Endothelial cell of umbilical vein (primary cell): ENCODE measurements at regions not wholly inside any gene's neighbourhood (a gene's known extent, or its start where the extent isn't known, plus 50 kb on each side); places are given as distances from the start of the nearest gene placed in this dataset.

Experiments used
- EZH2 ChIP-seq: IDR thresholded peaks from 2 replicates; pipeline ENCODE4 v1.6.1; 2012; ENCODE audit warnings: borderline replicate concordance, low read depth, mild to moderate bottlenecking, moderate library complexity, low read length, inconsistent platforms; ENCODE audit not compliant: severe bottlenecking
- FOS ChIP-seq: IDR thresholded peaks from 2 replicates; pipeline ENCODE4 v1.6.1; 2011; ENCODE audit warnings: mild to moderate bottlenecking, low read length, moderate library complexity, borderline replicate concordance; ENCODE audit not compliant: insufficient read depth
- GATA2 ChIP-seq: IDR thresholded peaks from 2 replicates; pipeline ENCODE4 v1.7.0; 2011; ENCODE audit warnings: low read depth, mild to moderate bottlenecking, moderate library complexity, mixed read lengths, low read length; ENCODE audit not compliant: insufficient read length, insufficient read depth
- JUN ChIP-seq: IDR thresholded peaks from 2 replicates; pipeline ENCODE4 v1.6.1; 2011; ENCODE audit warnings: borderline replicate concordance, low read depth; ENCODE audit not compliant: insufficient read length, insufficient read depth
- MYC ChIP-seq: IDR thresholded peaks from one replicate; pipeline ENCODE4 v1.6.1; 2011; ENCODE audit warnings: mild to moderate bottlenecking, low read depth, low read length
- POLR2A ChIP-seq: IDR thresholded peaks from 2 replicates; pipeline ENCODE4 v1.6.1; 2012; ENCODE audit warnings: low read depth, mild to moderate bottlenecking, control low read depth, low read length
- POLR2AphosphoS5 ChIP-seq: IDR thresholded peaks from 2 replicates; pipeline ENCODE4 v1.6.1; 2012; ENCODE audit warnings: low read depth, mild to moderate bottlenecking, control low read depth, low read length, moderate library complexity; ENCODE audit not compliant: insufficient read depth
- TF ChIP-seq, protein P1 (sequence below), 2 donors: IDR thresholded peaks; 1 replicate in 1 of 2; 2 replicates in 1 of 2; pipeline ENCODE4 v1.5.1; 2011; ENCODE audit warnings: low read length in 2 of 2, mild to moderate bottlenecking in 2 of 2, moderate library complexity in 2 of 2, control low read depth in 1 of 2, inconsistent platforms in 1 of 2, low read depth in 1 of 2; ENCODE audit not compliant: insufficient read depth in 1 of 2; ENCODE audit errors: extremely low read depth in 1 of 2
- TF ChIP-seq, protein P2 (sequence below): IDR thresholded peaks from 2 replicates; pipeline ENCODE4 v1.6.1; 2011; ENCODE audit not compliant: insufficient read depth, insufficient read length

DNA sequence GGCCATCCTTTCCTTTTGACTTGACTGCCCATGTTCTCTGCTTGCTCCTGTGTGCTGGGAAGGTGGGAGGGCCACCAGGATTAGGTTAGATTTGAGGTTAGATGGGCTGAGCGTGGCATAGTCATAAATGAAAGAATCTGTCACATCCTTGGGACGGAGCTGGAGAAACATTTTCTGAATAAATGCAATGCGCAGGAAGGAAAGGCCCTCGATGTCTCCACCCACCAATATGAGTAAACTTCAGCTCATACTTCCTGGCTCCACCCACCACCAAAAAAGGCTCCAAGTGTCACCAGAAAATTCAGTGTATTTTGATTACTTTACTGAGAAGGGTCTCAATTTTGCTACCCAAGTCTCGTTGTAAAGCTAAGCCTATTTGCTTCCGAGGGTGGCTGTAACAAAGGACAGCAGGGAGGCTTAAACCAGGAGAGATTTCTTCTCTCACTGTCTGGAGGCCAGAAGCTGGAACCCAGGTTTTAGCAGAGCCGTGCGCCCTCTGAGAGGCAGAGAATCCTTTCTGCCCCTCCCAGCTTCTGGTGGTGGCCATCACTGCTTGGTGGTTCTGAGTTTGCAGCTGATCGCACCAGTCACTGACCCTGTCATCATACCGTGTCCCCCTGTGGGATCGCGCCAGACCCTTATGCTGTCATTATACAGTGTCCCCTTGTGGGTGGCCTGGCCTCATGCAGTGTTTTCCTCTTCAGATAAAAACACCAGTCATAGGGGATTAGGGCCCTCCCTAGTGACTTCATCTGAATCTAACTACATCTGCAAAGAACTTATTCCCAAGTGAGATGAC lies 137.8 kb downstream of the TTLL2 start:
- TF ChIP-seq, protein P1, sequence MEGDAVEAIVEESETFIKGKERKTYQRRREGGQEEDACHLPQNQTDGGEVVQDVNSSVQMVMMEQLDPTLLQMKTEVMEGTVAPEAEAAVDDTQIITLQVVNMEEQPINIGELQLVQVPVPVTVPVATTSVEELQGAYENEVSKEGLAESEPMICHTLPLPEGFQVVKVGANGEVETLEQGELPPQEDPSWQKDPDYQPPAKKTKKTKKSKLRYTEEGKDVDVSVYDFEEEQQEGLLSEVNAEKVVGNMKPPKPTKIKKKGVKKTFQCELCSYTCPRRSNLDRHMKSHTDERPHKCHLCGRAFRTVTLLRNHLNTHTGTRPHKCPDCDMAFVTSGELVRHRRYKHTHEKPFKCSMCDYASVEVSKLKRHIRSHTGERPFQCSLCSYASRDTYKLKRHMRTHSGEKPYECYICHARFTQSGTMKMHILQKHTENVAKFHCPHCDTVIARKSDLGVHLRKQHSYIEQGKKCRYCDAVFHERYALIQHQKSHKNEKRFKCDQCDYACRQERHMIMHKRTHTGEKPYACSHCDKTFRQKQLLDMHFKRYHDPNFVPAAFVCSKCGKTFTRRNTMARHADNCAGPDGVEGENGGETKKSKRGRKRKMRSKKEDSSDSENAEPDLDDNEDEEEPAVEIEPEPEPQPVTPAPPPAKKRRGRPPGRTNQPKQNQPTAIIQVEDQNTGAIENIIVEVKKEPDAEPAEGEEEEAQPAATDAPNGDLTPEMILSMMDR (IDR thresholded peaks at IDR 0.05; ENCODE audit: extremely low read depth in 1 of 2, insufficient read depth in 1 of 2, low read depth in 1 of 2, low read length in 2 of 2): no peak
- TF ChIP-seq MYC (no peak), POLR2AphosphoS5 (no peak), POLR2A (no peak), EZH2 (no peak), FOS (no peak), JUN (no peak), GATA2 (no peak)
- TF ChIP-seq, protein P2, sequence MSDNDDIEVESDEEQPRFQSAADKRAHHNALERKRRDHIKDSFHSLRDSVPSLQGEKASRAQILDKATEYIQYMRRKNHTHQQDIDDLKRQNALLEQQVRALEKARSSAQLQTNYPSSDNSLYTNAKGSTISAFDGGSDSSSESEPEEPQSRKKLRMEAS: no peak
